ENCODE measurements at regions not wholly inside any gene's neighbourhood (a gene's known extent, or its start where the extent isn't known, plus 50 kb on each side); places are given as distances from the start of the nearest gene placed in this dataset.

- no peak for DNase-seq (ENCODE audit: low read depth)
These were observed 181.1 kb upstream of the ARL4C start for GRCh38 chr2:234677758-234678538.

GRCh38 chr2:234676783-234677450, 180.0 kb upstream of the ARL4C start:
- DNase-seq (ENCODE audit: low read depth): no peak

GRCh38 chr2:234676109-234676782, 179.4 kb upstream of the ARL4C start:
- no peak for DNase-seq (ENCODE audit: low read depth)

DNA sequence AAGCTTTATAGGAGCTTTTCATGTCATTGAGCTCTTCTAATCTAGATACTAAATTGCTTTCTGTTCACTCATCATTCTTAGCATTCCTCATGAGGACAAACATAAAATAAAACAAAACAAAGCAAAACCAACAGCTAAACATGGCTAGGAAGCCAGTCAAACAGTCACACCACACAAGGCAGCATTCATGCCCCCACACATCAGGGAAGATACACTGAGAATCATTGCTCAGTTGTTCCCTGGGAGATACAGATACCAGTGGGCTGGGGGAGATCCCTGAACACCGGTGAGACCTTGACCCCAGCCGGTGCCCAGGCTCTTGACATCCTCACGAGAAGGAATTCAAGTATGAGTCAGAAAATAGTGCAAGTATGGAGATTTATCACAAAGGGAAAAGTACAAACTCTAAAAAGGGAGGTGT, 177.9 kb upstream of the ARL4C start:
- peak; percentile 38 for DNase-seq (ENCODE audit: low read depth)

DNA sequence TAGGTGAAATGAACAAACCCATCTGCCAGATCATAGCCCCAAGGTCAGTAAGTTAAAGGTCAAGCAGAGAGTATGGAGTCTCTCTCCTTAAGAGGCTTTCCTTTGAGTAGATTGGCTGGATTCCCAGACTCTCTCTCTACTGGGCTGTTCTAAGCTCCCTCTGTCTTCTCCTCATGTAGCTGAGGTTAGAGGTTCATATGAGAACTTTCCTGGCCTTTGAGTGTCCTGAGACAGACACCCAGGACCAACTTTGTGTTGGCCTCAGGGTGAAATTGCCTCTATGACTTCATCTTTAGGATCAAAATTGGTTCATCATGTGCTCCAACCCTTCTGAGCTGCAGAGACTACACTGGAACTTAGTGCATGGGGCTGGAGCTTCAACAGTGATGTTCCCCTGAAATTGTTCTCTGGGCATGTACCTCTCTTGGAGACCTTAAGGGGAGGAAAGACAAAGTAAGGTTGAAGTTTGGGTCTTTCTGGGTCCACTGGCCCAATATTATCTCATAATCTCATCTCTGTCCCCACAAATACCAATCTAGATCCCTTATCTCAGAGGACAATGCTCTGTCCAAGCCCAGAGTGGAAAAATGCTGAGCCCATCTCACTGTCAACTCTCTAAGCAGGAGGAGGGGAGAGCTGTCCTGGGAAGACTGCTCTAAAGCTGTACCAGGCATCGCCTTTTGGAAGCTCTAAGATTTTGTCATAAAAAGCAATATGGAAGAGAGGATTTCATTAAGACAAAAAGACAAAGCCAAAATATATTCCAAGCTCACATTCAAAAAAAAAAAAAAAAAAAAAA, 177.3 kb upstream of the ARL4C start:
- no peak for DNase-seq (ENCODE audit: low read depth)

DNA sequence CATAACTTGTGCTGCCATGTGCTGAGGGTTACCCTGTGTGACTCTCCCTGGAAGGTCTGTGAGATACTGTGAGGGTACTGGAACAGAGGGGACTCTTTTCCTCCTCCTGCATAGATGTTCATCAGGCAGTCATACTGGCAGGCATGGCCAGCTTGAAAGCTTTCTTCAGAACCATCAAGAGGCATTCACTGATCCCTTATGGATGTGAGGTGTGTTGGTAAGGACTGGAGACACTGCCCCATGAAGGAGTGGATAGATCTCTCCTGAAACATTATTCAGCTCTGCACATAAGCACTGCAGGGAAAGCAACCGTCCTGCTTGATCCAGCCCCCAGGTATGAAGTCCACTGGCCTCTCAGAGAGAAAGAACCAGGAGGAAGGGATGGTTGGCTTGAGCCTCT, 176.6 kb upstream of the ARL4C start:
- DNase-seq (ENCODE audit: low read depth): no peak

- no peak for DNase-seq (ENCODE audit: low read depth)
These were observed 175.7 kb upstream of the ARL4C start for GRCh38 chr2:234672498-234673150.

DNA sequence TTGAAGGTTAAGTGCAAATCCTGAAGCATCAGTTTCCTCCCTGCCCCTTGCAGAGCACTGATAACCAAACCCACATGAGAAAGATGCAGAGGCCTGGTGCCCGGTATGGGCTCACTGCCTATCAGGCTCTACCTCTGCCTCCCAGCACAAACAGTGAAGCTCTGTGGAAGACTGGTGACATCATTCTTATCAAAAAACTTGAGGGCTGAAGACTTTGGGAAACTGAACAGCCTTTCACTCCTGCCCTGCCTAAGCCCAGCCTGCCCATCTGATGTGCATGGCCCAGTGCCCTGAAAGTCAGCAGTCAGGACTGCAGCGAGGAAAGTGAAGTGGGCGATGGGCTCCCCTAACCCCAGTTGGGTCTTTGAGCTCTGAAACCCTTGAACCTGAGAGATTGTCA, 174.8 kb upstream of the ARL4C start:
- no peak for DNase-seq (ENCODE audit: low read depth)

GRCh38 chr2:234671231-234671630, 174.3 kb upstream of the ARL4C start:
- DNase-seq (ENCODE audit: low read depth): no peak

DNA sequence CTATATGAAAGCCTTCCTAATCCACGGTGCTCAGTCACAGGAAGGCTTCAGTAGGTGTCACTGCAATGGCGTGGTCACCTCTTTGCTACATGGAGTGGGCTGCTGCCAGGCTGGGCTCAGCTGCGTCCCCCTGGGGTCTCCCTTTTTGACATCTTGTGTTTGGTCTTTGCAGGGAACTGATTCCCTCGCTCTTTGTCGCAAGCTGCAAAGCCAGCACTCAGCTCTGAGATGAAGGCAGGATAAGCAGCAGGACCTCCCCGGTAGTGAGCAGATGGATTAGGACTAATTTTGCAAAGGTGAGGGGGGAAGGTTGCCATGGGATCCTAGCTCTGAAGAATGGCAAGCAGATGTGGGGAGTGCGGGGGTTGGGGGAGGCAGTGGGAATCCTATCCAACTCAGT, 173.9 kb upstream of the ARL4C start:
- no peak for DNase-seq (ENCODE audit: low read depth)

DNA sequence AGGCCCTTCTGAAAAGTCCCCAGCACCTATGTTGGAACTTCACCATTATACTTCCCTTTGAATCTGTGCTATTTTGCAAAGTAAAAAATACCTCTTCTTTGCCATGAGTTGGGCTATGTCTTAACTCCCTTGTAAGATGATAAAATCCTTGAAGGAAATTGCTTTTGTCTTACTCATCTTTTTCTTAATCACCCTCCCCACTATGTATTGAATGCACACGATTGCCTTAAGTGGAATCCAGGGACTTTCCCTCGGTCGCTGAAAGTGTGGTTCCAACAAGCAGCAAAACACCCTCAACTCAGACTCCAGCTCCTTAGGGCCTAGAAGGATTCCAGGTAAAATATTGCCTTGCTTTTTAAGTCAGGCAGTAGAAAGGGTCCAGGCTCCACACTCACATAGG, 173.2 kb upstream of the ARL4C start:
- DNase-seq (ENCODE audit: low read depth): peak; percentile 71

DNA sequence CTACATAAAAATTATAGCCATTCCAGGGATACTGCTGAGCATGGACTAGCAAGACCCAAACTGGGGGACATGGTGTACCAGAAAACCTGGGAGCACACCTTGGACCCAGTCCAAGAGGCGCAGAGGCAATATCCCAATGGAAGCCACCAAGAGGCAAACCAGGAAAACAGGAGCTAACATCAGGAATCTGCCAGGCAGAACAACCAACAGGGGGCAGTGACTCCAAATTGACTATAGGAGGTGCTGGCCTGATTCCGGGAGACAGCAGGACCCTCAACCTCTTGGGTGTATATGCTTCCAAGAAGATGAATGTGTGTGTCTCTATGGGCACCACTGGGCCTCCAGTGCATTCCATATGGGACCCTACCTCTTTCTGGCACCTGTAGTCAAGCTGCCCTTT, 172.7 kb upstream of the ARL4C start:
- no peak for DNase-seq (ENCODE audit: low read depth)

GRCh38 chr2:234669001-234669400, 172.1 kb upstream of the ARL4C start:
- no peak for DNase-seq (ENCODE audit: low read depth)

- no peak for DNase-seq (ENCODE audit: low read depth)
These were observed 170.0 kb upstream of the ARL4C start for GRCh38 chr2:234666911-234667310.

- no peak for DNase-seq (ENCODE audit: low read depth)
These were observed 168.4 kb upstream of the ARL4C start for GRCh38 chr2:234665304-234665703.

- DNase-seq (ENCODE audit: low read depth): no peak
These were observed 165.0 kb upstream of the ARL4C start for GRCh38 chr2:234661849-234662248.

DNA sequence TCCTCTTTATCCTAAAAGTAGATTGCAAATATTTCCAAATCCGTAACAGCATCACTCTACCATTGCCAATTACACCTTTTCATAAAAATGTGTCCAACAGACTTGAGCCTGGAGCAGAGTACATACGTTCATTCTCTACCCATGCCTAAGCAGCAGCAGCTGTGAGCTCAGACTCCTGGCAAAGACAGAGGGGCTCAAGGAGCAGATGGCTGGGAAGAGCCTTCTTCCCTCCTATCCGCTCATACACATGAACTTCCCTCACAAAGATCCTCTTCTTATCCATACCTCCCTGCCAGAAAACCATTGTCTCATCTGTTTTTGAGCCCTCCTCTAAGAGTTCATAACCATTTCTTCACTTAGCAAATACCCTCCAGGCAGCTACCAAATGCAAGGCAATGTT, 164.3 kb upstream of the ARL4C start:
- no peak for DNase-seq (ENCODE audit: low read depth)

GRCh38 chr2:234655706-234656105, 158.8 kb upstream of the ARL4C start:
- no peak for DNase-seq (ENCODE audit: low read depth)

GRCh38 chr2:234650911-234651310, 154.0 kb upstream of the ARL4C start:
- DNase-seq (ENCODE audit: low read depth): no peak

GRCh38 chr2:234649951-234650350, 153.1 kb upstream of the ARL4C start:
- DNase-seq (ENCODE audit: low read depth): no peak

DNA sequence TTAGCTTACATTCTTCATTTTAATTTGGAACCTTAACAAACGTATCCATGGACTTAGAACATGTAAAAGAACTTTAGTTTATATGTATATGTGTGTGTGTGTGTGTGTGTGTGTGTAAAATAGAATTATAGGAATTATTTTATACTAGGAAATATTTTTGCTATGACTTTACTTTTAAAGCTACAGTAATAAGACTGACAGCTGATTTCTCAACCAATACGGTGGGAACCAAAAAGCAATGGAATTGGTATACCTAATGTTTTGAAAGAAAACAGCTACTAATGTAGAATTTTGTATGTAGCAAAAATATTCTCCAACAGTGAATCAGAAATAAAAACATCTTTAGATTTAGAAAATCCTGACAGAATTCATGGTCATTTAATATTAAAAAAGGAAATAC, 146.5 kb upstream of the ARL4C start:
- DNase-seq (ENCODE audit: low read depth): no peak

- DNase-seq (ENCODE audit: low read depth): no peak
These were observed 144.2 kb upstream of the ARL4C start for GRCh38 chr2:234641086-234641485.
